HG03565 (cell line): ENCODE measurements at regions not wholly inside any gene's neighbourhood (a gene's known extent, or its start where the extent isn't known, plus 50 kb on each side); places are given as distances from the start of the nearest gene placed in this dataset.

Experiments used
- ATAC-seq: cut with Tn5 transposase; IDR thresholded peaks from one replicate; pipeline ENCODE4 v1.9.1; 2021; ENCODE audit warnings: mild to moderate bottlenecking, moderate library complexity; ENCODE audit not compliant: unreplicated experiment

DNA sequence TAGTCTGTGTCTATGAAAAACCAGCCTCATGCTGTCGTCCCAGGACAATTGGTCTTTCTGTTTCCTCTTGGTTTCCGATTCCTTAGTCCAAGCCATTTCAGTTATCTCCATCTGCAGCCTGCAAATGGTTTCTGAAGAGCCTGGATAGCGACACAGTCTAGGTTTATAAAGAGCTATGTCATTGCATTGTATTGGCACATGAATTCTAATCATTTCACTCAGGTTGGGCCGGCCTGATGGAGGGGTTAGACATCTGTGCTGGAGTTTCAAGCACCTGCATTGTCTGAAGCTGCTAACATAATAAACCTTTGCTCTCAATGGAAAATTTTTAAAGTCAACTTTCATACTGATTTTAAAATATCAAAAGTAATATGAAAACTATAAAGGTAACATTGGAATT, 232.6 kb upstream of the MAP3K7 start:
- no peak for ATAC-seq

DNA sequence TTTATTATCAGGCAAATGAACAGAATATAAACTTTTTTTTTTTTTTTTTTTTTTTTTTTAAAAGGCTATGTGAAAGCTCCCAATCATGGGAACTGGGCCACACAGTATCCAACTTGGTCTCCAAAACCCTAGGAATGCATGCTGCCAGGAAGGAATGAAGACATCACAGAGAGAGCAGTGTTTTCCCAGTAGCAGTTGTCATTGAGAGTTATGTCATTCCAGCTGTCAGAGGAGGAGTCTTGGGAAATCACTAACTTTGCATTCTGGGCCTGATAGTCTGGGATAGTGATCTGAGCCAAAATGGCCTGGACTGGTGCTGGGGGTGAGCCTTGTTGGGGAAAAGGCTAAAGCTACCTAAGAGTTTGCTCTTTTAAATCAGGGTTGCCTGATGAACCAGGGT, 231.3 kb upstream of the MAP3K7 start:
- no peak for ATAC-seq

DNA sequence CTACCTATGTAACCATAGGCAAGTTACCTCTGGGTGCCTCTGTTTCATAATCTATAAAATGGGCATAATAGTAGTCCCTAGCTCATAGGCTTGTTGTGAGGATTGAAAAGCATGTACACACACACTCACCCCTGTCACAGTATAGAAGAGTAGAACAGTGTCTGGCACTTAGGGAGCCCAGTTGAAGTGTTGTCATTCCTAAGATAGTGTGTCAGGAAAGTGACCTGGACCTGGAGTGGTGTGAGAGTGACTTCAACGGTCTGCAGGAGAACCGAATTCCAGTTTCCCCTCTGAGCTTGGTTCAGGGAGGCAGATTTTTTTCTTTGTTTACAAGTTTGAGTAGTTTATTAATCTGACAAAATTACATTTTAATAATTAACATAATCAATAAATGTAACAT, 229.9 kb upstream of the MAP3K7 start:
- no peak for ATAC-seq

- no peak for ATAC-seq
Measured at GRCh38 chr6:90811596-90812226, 224.8 kb upstream of the MAP3K7 start.

- ATAC-seq = no peak
Measured at GRCh38 chr6:90809035-90809434, 222.2 kb upstream of the MAP3K7 start.

- no peak for ATAC-seq
Measured at GRCh38 chr6:90807791-90808701, 221.2 kb upstream of the MAP3K7 start.

DNA sequence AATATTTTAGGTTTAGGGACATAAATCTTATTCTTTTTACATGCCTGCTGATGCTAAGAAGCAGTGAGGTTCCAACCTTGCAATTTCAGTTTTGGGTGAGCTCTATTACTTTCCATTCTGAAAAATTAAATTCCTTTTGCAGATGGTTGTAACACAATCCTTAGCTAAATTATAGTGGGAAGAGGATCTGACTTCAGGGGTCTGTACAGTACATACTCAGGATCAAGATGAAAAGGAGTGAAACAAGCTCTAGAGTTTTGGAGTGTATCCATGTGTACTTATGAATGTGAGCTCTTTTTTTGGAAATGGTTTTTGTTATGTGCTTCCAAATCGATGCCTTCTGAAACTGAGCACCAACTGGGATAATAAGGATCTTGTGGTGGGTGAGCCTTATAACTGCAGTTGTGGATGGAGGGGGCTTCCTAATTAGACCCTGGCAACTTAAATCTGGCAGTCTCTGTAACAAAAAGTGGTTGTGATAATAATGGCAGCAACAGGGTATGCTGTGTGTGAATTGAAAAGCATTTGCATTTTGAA, 218.8 kb upstream of the MAP3K7 start:
- ATAC-seq = no peak

DNA sequence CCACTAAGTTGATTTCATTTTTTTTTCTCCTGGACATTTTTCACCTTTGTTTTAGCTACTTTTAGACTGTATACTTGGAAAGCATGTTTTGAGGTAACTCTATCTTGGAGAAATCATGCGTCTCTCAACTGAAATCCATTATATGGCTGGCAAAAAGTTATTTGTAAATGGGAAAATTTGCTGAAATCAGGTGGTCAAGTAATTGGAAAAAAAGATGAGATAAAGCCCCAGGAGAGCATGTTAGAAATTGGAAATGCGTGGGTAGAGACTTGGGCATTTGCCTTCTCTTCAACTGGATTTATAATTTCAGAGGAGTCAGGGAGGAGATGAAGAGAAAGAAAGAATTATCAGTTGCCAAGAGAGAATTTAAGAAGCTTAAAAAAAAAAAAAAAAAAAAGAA, 217.1 kb upstream of the MAP3K7 start:
- ATAC-seq = no peak

GRCh38 chr6:90795078-90795477, 208.2 kb upstream of the MAP3K7 start:
- no peak for ATAC-seq

DNA sequence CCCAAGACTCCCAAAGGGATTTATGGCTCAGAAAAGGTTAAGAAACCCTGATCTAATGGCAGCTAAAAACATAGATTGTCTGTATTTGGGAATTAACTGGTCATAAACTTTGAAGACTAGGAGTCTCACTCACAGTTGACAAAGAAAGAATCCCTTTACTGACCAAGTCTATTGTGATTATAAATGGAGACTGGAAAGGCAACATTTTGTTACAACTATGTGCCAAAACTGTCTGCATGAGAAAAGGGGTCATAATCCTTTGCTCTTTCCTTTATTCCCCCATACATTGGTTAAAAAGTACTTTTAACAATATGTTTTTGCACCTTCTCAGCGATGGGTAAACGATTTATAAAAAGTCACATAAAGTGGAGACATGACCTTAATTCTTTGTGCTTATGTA, 206.9 kb upstream of the MAP3K7 start:
- no peak for ATAC-seq

- ATAC-seq = no peak
Measured at GRCh38 chr6:90790696-90791095, 203.8 kb upstream of the MAP3K7 start.

GRCh38 chr6:90790058-90790457, 203.2 kb upstream of the MAP3K7 start:
- ATAC-seq = no peak

DNA sequence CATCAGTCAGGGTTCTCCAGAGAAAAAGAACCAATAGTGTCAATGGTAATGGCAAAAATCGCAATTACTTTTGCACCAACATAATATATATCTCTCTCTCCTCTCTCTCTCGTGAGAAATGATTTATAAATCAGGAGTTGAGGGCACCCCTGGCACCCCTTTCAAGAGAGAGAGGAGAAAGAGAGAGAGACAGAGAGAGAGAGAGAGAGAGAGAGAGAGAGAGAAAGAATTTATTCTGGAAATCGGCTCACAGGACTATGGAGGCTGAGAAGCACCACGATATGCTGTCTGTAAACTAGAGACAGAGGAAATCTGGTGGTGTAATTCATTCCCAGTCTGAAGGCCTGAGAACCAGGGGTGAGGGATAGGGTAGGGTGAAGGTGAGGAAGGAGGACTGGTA, 201.9 kb upstream of the MAP3K7 start:
- no peak for ATAC-seq

DNA sequence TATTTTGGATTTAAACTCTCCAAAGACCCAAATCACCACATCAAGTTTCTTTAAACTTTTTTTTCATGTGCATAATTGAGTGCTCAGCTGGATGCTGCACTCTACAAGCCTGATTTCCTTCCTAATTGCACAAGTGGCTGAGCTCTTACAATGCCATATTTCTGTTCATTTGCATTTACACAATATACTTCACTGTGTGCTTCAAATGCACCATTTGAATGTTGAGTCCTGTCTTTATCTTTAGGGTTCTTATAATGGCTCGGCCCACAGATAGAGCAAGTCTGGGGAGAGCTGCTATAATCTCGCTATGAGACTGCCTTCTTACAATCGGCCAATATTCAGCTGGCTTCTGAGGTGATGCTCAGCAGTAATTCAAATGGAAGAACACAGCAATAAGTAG, 200.6 kb upstream of the MAP3K7 start:
- no peak for ATAC-seq

DNA sequence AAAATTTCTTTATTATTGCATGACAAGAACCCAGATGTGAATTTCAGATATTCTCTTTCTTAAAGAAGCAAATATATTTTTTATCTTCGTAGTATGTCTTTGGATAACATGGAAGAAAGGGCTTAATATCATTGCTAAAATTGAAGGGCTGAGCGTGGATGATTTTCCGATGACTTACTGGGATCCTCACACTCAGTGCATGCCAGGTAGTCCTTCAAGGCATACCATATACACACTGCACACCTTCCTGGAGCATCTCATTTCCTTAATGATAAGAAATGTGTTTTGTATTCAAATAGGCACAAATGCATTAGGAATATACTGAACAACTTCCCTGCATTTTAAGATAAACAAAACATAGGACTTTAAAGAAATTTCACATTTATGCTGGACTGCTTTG, 193.9 kb upstream of the MAP3K7 start:
- no peak for ATAC-seq

DNA sequence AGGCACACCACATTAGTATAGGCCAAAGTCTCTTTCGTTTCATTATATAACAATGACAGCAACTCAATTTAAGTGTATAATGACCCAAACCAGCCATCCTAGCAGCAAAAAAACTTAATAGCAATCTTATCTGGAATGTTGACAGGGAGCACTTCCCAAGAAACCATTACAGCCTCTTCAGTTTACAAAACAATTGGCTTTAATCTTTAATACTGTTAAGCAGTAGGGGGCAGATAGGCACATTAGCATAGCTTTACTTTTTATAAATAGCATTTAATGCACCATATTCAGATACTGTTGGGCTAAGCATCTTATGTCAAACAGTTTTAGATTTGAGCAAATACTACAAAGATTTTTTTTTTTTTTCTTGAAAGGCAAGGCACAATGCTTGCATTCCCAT, 193.3 kb upstream of the MAP3K7 start:
- ATAC-seq = no peak

DNA sequence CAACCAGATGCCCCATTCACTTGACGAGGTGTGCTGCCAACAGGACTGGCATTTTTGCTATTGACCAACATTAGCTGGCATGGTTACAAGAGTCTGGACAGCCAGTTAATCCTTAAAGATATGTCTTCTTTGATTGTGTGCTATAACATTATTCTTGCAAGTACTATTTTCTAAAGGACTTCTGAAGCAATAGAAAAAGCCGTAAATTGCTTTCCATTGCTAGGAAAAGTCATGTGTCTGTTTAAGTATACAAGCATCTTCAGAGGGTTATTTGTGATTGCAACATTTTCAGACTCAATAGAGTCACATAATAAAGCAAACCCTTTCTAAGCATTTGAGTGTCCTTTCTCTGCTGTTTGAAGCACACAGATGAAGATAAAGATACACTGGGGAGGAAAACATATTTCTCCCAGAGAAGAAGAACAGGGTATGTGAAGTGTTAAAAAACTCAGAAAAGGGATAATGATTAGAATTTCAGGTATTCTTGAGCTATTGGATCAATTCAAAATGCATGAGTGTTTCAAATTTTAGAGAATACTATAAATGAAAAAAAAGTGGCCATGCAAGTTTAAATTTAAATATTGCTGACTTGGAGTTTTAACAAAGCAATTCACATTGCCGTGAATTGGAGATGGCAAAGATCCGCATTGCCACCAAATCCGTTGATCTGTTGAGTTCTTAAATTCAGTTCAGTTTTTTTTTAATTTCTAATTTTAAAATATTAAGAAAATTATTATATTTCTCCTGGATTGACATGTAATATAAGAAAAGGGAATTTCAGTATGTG, 191.7 kb upstream of the MAP3K7 start:
- no peak for ATAC-seq

GRCh38 chr6:90770778-90771177, 183.9 kb upstream of the MAP3K7 start:
- no peak for ATAC-seq

DNA sequence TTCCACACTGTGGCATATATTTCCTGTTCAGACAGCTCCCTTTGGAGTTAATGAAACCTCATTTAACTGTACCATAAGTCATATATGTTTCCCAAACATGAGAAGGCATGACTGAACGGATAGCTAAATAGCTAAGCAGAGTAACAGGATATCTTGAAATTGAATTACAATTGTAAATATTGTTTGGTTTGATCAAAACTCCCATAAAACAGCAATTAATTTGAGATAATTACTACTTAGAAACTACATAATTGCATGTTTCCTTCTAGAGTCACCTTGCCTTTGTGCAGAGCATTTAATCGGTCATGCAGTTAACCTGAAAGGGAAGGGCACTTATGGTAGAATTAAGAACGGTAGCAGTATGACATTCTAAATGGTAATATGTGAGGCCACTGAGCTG, 179.0 kb upstream of the MAP3K7 start:
- no peak for ATAC-seq

DNA sequence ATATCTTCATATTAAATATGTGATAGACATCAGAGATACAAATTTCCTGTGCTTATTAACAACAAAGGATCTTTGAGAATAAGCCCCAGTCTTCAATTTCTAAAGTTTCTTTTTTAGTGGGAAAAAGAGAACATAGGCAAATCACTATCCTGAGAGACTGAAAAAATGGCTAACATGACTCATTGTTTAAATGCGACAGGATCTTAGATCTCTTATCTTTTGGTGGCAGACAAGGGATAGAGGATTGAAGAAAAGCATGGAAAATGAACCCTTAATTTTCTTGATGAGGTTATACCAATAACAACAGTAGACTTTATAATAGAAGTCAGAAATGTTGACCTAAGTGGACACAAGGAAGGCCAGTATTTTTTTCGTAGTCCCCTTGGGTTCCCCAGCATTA, 178.6 kb upstream of the MAP3K7 start:
- ATAC-seq = no peak

- no peak for ATAC-seq
Measured at GRCh38 chr6:90764001-90764400, 177.1 kb upstream of the MAP3K7 start.
